HK-2 (cell line): ENCODE measurements at regions not wholly inside any gene's neighbourhood (a gene's known extent, or its start where the extent isn't known, plus 50 kb on each side); places are given as distances from the start of the nearest gene placed in this dataset.

Experiments
- DNase-seq: peaks from one replicate; pipeline ENCODE4 v3.0.0-alpha.2; 2018; ENCODE audit not compliant: unreplicated experiment

- no peak for DNase-seq
Measured at GRCh38 chr3:72490688-72491435, 357.4 kb downstream of the SHQ1 start.

- no peak for DNase-seq
Measured at GRCh38 chr3:72489901-72490300, 358.3 kb downstream of the SHQ1 start.

GRCh38 chr3:72488738-72489035 is 359.6 kb downstream of the SHQ1 start:
- peak; percentile 61 for DNase-seq

GRCh38 chr3:72487946-72488737 is 360.1 kb downstream of the SHQ1 start:
- no peak for DNase-seq

GRCh38 chr3:72487078-72487765 is 361.0 kb downstream of the SHQ1 start:
- peak; percentile 91 for DNase-seq

DNA sequence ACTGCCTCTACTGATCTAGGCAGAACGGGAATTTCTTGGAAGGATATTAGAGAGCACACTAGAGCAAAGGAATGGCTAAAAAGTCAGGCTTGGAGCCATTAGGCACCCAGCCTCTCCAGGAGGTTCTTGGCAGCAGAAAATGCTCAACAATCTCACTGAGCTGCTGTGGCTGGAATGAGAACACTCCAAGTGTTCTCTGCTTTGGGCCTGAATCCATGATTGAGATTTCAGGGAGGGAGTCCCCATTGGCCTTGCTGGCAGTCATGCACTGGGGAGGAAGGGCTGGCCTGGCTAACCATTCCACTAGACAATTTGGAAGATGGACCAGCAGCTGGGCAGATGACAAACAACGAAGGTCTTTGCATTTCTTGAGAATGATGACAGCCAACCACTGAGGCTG is 362.6 kb downstream of the SHQ1 start:
- no peak for DNase-seq

DNA sequence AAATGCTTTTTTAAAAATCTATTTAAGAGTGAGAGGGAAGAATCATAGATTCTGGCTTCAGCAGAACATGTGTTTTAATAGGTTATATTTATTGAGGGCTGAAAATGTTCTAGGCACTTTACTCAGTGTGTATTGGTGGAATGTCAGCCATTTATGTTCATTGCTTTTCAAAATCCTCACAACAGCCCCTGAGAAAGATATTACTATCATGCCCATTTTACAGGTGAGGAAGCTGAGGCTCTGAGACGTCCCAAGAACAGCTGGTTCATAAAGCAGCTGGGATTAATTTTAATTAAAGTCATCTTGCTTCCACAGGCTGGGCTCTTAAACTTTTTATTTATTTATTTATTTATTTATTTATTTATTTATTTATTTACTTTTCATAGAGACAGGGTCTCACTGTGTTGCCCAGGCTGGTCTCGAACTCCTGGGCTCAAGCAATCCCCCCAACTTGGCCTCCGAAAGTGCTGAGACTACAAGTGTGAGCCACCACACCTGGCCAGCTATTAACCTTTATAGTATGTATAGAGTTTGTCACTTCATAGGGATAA is 364.6 kb downstream of the SHQ1 start:
- no peak for DNase-seq

GRCh38 chr3:72482589-72483321 is 365.5 kb downstream of the SHQ1 start:
- DNase-seq, result peak; percentile 63

DNA sequence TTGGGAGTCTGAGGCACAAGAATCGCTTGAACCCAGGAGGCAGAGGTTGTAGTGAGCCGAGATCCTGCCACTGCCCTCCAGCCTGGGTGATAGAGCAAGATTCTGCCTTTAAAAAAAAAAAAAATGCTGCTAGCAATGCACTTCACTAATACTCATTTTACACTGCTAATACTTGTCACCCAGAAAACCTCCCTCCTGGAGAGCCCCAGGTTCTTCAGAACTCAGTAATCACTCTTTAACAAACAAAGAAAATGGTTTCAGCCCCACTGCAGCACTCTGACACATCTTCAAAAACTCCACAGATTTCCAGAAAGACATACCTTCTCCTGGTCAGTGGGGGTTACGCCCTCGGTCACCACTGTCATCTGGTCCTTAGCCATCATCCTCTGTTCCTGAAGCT is 366.7 kb downstream of the SHQ1 start:
- no peak for DNase-seq

DNA sequence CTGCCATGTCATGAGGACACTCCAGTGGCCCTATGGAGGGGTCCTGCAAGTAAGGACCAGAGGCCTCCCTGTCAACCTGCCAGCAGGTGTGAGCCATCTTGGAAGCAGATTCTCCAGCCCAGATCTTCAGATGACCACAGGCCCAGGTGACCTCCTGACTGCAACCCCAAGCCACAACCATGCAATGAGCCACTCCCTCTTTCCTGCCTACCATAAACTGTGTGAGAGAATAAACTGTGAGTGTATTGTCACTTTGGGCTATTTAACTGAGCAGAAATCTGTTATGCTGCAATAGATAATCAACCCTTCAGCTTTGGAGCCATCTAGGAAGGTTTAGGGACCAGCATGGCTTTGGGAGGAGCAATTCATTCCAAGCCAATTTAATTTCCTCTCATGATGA is 367.9 kb downstream of the SHQ1 start:
- DNase-seq, result no peak

DNA sequence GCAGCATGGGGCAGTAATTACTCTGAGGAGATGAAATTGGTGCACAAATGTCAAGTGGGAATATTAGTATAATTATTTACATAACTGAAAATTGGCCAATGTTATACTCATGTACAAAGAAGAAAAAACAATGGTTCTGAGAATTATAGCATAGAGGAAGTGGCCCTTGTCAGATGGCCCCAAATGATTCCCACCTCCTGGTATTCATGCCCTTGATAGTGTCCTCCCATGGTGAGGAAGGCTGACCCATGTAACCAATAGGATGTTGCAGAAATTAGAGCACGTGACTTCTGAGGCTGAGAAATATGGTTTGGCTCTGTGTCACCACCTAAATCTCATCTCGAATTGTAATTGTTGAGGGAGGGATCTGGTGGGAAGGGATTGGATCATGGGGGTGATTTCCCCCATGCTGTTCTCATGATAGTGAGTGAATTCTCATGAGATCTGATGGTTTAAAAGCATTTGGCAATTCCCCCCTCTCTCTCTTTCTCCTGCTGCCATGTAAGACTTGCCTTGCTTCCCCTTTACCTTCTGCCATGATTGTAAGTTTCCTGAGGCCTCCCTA is 368.5 kb downstream of the SHQ1 start:
- DNase-seq, result no peak

DNA sequence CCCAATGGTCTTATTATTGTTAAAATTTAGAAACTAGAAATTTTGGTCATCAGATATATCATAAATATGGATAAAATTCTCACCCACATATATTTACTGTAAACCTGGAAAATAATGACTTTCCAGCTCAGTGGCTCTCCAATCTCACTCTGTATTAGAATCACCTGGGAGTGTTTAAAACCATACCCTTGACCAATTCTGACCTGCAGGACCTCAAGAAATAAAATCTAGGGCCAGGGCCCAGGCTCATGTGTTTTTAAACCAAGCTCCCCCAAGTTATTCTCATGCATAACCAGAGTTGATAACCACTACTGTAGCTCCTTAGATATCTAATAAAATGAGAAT is 372.1 kb downstream of the SHQ1 start:
- DNase-seq, result no peak

DNA sequence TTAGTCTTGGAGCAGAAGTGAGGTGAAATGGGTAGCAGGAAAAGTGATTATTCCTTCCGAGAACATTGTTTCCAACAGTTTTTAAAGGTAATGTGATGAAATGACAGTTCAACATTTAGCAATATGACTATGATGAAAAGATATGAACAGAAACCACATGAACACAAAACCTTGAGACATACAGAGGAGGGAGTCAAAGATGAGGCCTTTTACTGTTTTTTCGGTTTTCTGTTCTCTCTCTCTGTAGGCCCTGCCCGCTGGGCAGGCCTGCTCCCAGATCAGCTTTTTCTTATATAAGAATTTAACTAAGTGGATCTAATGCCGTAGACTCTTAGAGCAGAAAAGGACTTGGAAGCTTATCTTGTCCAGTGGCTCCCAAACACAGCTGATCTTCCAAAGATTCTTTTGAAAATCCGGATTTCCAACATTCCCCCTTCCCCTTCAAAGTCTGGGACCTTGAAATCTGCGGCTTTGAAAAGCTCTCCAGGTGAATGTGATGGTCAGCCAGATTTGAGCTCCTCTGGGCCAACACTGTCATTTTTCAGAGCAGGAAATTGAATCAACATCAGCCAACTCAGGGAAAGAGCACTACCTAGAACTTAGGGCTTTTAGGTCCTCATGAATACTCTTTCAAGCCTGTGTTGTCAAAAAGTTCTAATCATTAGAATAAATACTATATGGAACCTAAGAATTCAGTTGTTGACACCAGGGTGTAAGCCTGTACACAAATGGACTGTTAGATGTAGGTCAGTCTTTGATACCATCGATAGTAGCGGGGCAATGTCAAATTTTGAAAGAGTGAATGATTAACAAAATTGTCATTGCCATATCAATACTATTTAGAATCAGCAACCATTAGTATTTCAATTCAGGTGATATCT is 372.7 kb downstream of the SHQ1 start:
- no peak for DNase-seq

DNA sequence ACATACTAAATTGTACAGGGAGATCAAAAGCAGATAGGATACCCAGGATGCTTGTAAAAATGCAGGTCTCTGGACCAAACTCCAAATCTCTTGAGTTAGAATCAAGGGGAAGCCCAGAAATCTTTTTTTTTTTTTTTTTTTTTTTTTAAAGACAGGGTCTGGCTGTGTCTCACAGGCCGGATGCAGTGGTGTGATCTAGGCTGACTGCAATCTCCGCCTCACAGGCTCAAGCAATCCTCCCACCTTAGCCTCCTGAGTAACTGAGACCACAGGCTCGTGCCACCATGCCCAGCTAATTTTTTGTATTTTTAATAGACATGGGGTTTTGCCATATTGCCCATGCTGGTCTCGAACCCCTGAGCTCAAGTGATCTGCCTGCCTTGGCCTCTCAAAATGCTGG is 373.5 kb downstream of the SHQ1 start:
- no peak for DNase-seq

GRCh38 chr3:72473156-72473555 is 375.1 kb downstream of the SHQ1 start:
- no peak for DNase-seq

- DNase-seq, result no peak
Measured at GRCh38 chr3:72470904-72471417, 377.3 kb downstream of the SHQ1 start.

DNA sequence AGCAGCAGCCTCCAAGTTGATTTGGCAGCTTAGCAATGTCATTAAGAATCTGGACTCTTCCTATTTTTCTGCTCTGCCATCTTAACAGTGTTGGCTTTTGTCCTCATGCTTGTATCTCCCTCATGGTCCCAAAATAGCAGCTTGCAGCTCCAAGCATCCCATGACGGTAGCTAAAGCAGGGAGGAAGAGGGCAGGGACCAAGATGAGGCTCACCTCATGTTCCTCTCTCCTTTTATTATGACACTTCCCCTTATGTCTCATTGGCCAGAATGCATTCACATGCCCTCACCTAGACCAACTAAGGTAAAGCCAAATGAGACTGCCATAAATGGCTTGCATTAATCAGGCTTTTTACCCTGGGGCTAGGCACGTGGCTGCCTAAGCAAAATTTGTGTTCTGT is 382.4 kb downstream of the SHQ1 start:
- no peak for DNase-seq

DNA sequence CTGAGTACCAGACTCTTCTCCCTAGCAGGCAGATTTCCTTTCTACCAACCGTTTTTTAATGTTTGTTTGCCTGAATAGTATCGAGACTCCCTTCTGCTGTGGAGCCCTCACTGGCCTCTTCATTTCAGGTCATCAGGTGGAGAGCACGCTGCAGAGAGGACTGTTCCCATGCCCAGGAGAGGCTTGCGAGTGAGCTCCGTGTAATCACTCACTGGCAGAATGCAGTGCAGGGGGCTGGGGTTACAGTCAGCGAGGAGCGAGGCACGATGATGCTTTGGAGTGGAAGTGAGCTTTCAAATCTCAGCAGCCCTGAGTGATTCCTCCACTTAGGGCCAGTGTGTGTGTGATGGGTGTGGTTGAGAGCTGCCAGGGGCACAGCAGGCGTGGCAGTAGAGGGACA is 385.2 kb downstream of the SHQ1 start:
- no peak for DNase-seq

DNA sequence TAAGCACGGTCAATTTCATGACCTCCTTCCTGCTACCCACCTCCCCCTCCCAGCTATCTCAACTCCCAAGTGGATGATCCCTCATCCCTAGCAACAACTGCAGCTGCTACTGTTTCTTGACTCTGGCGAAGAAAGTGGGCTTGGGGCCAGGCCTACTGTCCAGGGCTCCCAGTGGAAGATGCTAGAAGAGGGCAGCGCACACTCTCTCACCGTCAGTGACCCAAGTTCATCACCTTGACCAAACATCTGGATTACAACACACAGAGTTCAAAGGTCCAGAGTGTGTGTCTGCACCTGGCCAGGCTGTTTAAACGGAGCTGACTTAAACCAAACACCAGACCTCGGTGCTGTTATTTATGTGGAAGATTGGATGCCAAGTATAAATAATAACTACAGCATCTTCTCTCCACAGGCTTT is 385.6 kb downstream of the SHQ1 start:
- no peak for DNase-seq

DNA sequence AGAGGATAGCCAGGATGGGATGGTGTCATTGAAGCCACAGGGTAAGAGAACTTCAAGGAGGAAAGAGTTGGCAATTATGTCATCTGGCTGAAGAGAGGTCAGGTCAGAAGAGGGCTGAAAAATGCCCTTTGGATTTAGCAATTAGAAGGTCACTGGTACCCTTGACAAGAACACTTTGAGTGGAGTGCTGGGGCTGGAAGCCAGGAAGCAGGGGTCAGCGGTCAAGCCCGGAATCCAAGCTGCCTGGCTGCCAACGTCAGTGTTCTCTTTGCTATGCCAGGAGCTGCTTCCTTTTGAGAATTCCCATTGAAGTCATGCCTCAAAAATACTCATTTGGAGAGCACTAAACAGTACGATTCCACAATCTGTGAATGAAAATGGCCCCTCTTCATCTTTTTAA is 386.5 kb downstream of the SHQ1 start:
- DNase-seq, result no peak
